SK-N-SH treated with all-trans-retinoic acid at 6 μM for 48 hours (cell line): ENCODE measurements at regions not wholly inside any gene's neighbourhood (a gene's known extent, or its start where the extent isn't known, plus 50 kb on each side); places are given as distances from the start of the nearest gene placed in this dataset.

Source experiments
- ATAC-seq: fragments of 200-7000 bp; cut with Tn5 transposase; 3 replicates; pipeline ENCODE4 v1.9.1; 2020; ENCODE audit warnings: mild to moderate bottlenecking, moderate library complexity
- ARNTL ChIP-seq: fragments of 450-650 bp; formaldehyde crosslinking; IDR thresholded peaks from 2 replicates; pipeline ENCODE4 v1.5.0; 2020; ENCODE audit warnings: low read depth, mild to moderate bottlenecking, moderate library complexity, borderline replicate concordance
- BACH2 ChIP-seq: fragments of 250-450 bp; sonication (Bioruptor Pico); IDR thresholded peaks from 2 replicates; pipeline ENCODE4 v1.9.0; 2021; ENCODE audit warnings: mild to moderate bottlenecking, borderline replicate concordance
- CSDC2 ChIP-seq: fragments of 250-450 bp; sonication (Bioruptor Pico); IDR thresholded peaks from 2 replicates; pipeline ENCODE4 v1.5.0; 2020; ENCODE audit warnings: mild to moderate bottlenecking, moderate library complexity
- CSRNP3 ChIP-seq: fragments of 250-450 bp; sonication (Bioruptor Pico); IDR thresholded peaks from 2 replicates; pipeline ENCODE4 v1.5.1; 2021; ENCODE audit warnings: mild to moderate bottlenecking, moderate library complexity
- ESRRG ChIP-seq: fragments of 250-450 bp; sonication (Bioruptor Pico); IDR thresholded peaks from 2 replicates; pipeline ENCODE4 v1.6.1; 2021; ENCODE audit warnings: mild to moderate bottlenecking
- GLIS3 ChIP-seq: fragments of 250-450 bp; sonication (Bioruptor Pico); IDR thresholded peaks from 2 replicates; pipeline ENCODE4 v1.5.0; 2020; ENCODE audit warnings: mild to moderate bottlenecking, moderate library complexity
- ISL1 ChIP-seq: fragments of 250-450 bp; sonication (Bioruptor Pico); IDR thresholded peaks from 2 replicates; pipeline ENCODE4 v2.1.2; 2022; ENCODE audit warnings: mild to moderate bottlenecking, moderate library complexity
- OSR1 ChIP-seq: fragments of 250-450 bp; sonication (Bioruptor Pico); IDR thresholded peaks from 2 replicates; pipeline ENCODE4 v1.8.0; 2022; ENCODE audit warnings: moderate library complexity, mild to moderate bottlenecking, inconsistent platforms
- PATZ1 ChIP-seq: fragments of 250-450 bp; sonication (Bioruptor Pico); IDR thresholded peaks from 2 replicates; pipeline ENCODE4 v1.8.0; 2020; ENCODE audit warnings: mild to moderate bottlenecking, moderate library complexity, borderline replicate concordance
- POU6F1 ChIP-seq: fragments of 250-450 bp; sonication (Bioruptor Pico); IDR thresholded peaks from 2 replicates; pipeline ENCODE4 v1.8.0; 2021; ENCODE audit warnings: low read depth, mild to moderate bottlenecking, moderate library complexity, borderline replicate concordance
- RARB ChIP-seq: fragments of 250-450 bp; sonication (Bioruptor Pico); IDR thresholded peaks from 2 replicates; pipeline ENCODE4 v1.8.0; 2021; ENCODE audit warnings: mild to moderate bottlenecking, moderate library complexity
- SNAI2 ChIP-seq: fragments of 250-450 bp; sonication (Bioruptor Pico); IDR thresholded peaks from 2 replicates; pipeline ENCODE4 v1.5.0; 2020; ENCODE audit warnings: mild to moderate bottlenecking, moderate library complexity
- TCF4 ChIP-seq: fragments of 250-450 bp; sonication (Bioruptor Pico); IDR thresholded peaks from 2 replicates; pipeline ENCODE4 v1.8.0; 2021; ENCODE audit warnings: mild to moderate bottlenecking, moderate library complexity, borderline replicate concordance
- TOX ChIP-seq: fragments of 250-450 bp; sonication (Bioruptor Pico); IDR thresholded peaks from 2 replicates; pipeline ENCODE4 v1.8.0; 2021; ENCODE audit warnings: mild to moderate bottlenecking, moderate library complexity, borderline replicate concordance
- ZFP3 ChIP-seq: fragments of 250-450 bp; sonication (Bioruptor Pico); IDR thresholded peaks from 2 replicates; pipeline ENCODE4 v1.5.0; 2020; ENCODE audit warnings: mild to moderate bottlenecking, moderate library complexity
- ZFP30 ChIP-seq: fragments of 450-650 bp; formaldehyde crosslinking; IDR thresholded peaks from 2 replicates; pipeline ENCODE4 v1.5.0; 2022; ENCODE audit warnings: mild to moderate bottlenecking, moderate library complexity
- ZNF565 ChIP-seq: fragments of 450-650 bp; formaldehyde crosslinking; conservative IDR thresholded peaks from 2 replicates; pipeline ENCODE4 v1.5.0; 2020; ENCODE audit warnings: low read depth, mild to moderate bottlenecking, moderate library complexity
- ZNF70 ChIP-seq: fragments of 450-650 bp; formaldehyde crosslinking; IDR thresholded peaks from 2 replicates; pipeline ENCODE4 v1.5.0; 2020; ENCODE audit warnings: mild to moderate bottlenecking, moderate library complexity
- ZNF8 ChIP-seq: fragments of 450-650 bp; formaldehyde crosslinking; IDR thresholded peaks from 2 replicates; pipeline ENCODE4 v1.5.0; 2020; ENCODE audit warnings: mild to moderate bottlenecking, moderate library complexity
- TF ChIP-seq, protein P1 (sequence below): fragments of 250-450 bp; sonication (Bioruptor Pico); IDR thresholded peaks from 2 replicates; pipeline ENCODE4 v1.5.0; 2020; ENCODE audit warnings: mild to moderate bottlenecking, moderate library complexity
- TF ChIP-seq, protein P2 (sequence below): fragments of 250-450 bp; sonication (Bioruptor Pico); IDR thresholded peaks from 2 replicates; pipeline ENCODE4 v1.5.1; 2020; ENCODE audit warnings: low read depth, mild to moderate bottlenecking, moderate library complexity

DNA sequence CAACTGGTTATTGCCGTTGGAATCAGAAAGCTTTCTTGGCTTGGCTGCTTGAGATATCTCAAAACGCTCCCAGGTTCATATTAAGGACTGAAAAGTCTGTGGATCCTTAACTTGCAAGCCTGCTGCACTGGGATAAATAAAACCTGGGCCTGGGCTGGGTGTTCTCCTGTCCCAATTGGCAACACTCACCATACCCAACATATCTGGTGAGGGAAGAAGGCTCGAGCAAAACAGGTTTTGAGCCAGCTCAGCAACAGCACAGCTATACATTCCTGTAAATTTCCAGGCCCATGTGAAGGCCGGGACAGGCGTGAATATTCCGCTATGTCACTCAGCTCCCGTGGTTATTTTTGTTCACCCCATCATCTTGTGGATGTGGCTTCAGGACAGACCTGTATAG lies 169.0 kb upstream of the BCL6 start:
- no peak for TF ChIP-seq OSR1 (CRISPR knock-in tag)
- no peak for TF ChIP-seq ZNF565
- TF ChIP-seq RARB (CRISPR knock-in tag): no peak
- no peak for TF ChIP-seq ARNTL (CRISPR knock-in tag)
- no peak for TF ChIP-seq ZNF8 (CRISPR knock-in tag)
- TF ChIP-seq, protein P1, sequence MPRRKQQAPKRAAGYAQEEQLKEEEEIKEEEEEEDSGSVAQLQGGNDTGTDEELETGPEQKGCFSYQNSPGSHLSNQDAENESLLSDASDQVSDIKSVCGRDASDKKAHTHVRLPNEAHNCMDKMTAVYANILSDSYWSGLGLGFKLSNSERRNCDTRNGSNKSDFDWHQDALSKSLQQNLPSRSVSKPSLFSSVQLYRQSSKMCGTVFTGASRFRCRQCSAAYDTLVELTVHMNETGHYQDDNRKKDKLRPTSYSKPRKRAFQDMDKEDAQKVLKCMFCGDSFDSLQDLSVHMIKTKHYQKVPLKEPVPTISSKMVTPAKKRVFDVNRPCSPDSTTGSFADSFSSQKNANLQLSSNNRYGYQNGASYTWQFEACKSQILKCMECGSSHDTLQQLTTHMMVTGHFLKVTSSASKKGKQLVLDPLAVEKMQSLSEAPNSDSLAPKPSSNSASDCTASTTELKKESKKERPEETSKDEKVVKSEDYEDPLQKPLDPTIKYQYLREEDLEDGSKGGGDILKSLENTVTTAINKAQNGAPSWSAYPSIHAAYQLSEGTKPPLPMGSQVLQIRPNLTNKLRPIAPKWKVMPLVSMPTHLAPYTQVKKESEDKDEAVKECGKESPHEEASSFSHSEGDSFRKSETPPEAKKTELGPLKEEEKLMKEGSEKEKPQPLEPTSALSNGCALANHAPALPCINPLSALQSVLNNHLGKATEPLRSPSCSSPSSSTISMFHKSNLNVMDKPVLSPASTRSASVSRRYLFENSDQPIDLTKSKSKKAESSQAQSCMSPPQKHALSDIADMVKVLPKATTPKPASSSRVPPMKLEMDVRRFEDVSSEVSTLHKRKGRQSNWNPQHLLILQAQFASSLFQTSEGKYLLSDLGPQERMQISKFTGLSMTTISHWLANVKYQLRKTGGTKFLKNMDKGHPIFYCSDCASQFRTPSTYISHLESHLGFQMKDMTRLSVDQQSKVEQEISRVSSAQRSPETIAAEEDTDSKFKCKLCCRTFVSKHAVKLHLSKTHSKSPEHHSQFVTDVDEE (CRISPR knock-in tag): no peak
- no peak for TF ChIP-seq ZFP30
- no peak for TF ChIP-seq PATZ1 (CRISPR knock-in tag)
- TF ChIP-seq GLIS3 (CRISPR knock-in tag): no peak
- no peak for TF ChIP-seq BACH2 (CRISPR knock-in tag)
- no peak for TF ChIP-seq CSRNP3
- no peak for TF ChIP-seq POU6F1 (CRISPR knock-in tag)
- no peak for TF ChIP-seq SNAI2 (CRISPR knock-in tag)
- no peak for TF ChIP-seq ZNF70 (CRISPR knock-in tag)
- TF ChIP-seq ESRRG: no peak
- no peak for TF ChIP-seq CSDC2 (CRISPR knock-in tag)
- no peak for TF ChIP-seq ZFP3
- peak; percentile 29; the same call in 2 of the 3 replicates for ATAC-seq

- ATAC-seq: no peak
- TF ChIP-seq SNAI2 (CRISPR knock-in tag) (no peak), ZNF8 (CRISPR knock-in tag) (no peak), PATZ1 (CRISPR knock-in tag) (no peak), ZNF565 (no peak), ISL1 (CRISPR knock-in tag) (no peak), TCF4 (no peak), CSRNP3 (no peak), RARB (CRISPR knock-in tag) (no peak), BACH2 (CRISPR knock-in tag) (no peak), TOX (CRISPR knock-in tag) (no peak), POU6F1 (CRISPR knock-in tag) (no peak), OSR1 (CRISPR knock-in tag) (no peak), ZFP30 (no peak), ESRRG (no peak)
- TF ChIP-seq, protein P2, sequence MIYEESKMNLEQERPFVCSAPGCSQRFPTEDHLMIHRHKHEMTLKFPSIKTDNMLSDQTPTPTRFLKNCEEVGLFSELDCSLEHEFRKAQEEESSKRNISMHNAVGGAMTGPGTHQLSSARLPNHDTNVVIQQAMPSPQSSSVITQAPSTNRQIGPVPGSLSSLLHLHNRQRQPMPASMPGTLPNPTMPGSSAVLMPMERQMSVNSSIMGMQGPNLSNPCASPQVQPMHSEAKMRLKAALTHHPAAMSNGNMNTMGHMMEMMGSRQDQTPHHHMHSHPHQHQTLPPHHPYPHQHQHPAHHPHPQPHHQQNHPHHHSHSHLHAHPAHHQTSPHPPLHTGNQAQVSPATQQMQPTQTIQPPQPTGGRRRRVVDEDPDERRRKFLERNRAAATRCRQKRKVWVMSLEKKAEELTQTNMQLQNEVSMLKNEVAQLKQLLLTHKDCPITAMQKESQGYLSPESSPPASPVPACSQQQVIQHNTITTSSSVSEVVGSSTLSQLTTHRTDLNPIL: no peak
- TF ChIP-seq, protein P1 (CRISPR knock-in tag): no peak
These were observed 170.8 kb upstream of the BCL6 start for GRCh38 chr3:187916072-187916471.
